ENCODE measurements at regions not wholly inside any gene's neighbourhood (a gene's known extent, or its start where the extent isn't known, plus 50 kb on each side); places are given as distances from the start of the nearest gene placed in this dataset.

DNA sequence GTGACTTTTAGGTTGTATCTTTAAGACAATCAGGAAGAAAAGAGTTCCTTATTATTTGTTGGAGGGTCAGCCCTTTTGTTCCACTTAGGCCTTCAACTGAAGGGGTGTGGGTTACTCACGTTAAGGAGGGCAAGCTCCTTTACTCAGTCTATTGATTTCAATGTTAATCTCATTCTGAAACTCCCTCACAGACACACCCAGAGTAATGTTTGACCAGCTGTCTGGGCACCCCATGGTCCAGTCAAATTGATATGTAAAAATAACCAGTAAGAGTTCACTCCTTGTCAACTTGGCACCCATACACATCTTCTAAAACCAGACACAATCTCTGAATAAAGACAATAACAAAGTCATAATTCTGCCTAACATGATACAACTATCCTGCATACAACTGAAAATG lies 292.9 kb downstream of the KLF5 start:
- no peak for DNase-seq
- no peaks in the 10 kb centered on the region for H3K4me1 Mint-ChIP-seq
- Histone ChIP-seq H3K9me3 (replicated peaks in 1 of 2; ENCODE audit: control insufficient read depth in 1 of 2, insufficient read depth in 1 of 2, low read length in 2 of 2) (peaks cover 0 to 4% of the 10 kb centered on the region in 2 donors), H3K4me3 (replicated peaks in 1 of 3; ENCODE audit: low read depth in 2 of 3, low read length in 3 of 3) (no peak overlapping the region), H2AFZ (ENCODE audit: insufficient read depth, low read depth, low read length, poor library complexity, severe bottlenecking) (no peak overlapping the region), H3K4me1 (ENCODE audit: control insufficient read depth in 1 of 2, insufficient read depth in 2 of 2, low read length in 2 of 2) (no peaks in the 10 kb centered on the region), H4K20me1 (ENCODE audit: insufficient read depth, low read length) (no peaks in the 10 kb centered on the region), H3K27me3 (ENCODE audit: control insufficient read depth in 2 of 2, insufficient read depth in 2 of 2, low read length in 2 of 2) (no peaks in the 10 kb centered on the region), H3K36me3 (replicated peaks in 1 of 2; ENCODE audit: control insufficient read depth in 1 of 2, insufficient read depth in 2 of 2, low read length in 2 of 2) (no peaks in the 10 kb centered on the region), H3K79me2 (ENCODE audit: insufficient read depth, low read length) (no peaks in the 10 kb centered on the region), H3K27ac (ENCODE audit: low read depth in 1 of 2, low read length in 2 of 2) (no peak overlapping the region), H3K4me2 (replicated peaks; ENCODE audit: extremely low read depth, low read length, poor library complexity, severe bottlenecking) (no peak overlapping the region), H3K9ac (ENCODE audit: insufficient read depth, low read length, poor library complexity, severe bottlenecking) (no peak overlapping the region)
- H3K9me3 Mint-ChIP-seq = peaks cover 0 to 10% (median 3%) of the 10 kb centered on the region in 7 donors
- TF ChIP-seq CTCF (IDR thresholded peaks at IDR 0.05) = no peak
- H3K27ac Mint-ChIP-seq = no peak overlapping the region
- no CpG with 5 or more reads among the region's 1 CpG for WGBS (ENCODE audit: insufficient coverage)
- H3K27me3 Mint-ChIP-seq (ENCODE audit: low read depth in 3 of 3) = no peaks in the 10 kb centered on the region
- H3K36me3 Mint-ChIP-seq = no peaks in the 10 kb centered on the region
- intact Hi-C loops (cut with micrococcal nuclease) = no loop called here
- no peak overlapping the region for H3K4me3 Mint-ChIP-seq

GRCh38 chr13:73341748-73342147 lies 282.9 kb downstream of the KLF5 start:
- no peak overlapping the region for H3K27ac ChIP-seq (ENCODE audit: low read depth in 1 of 2, low read length in 2 of 2)
- no peak for TF ChIP-seq CTCF (IDR thresholded peaks at IDR 0.05)
- H3K4me2 ChIP-seq (replicated peaks; ENCODE audit: extremely low read depth, low read length, poor library complexity, severe bottlenecking) = no peak overlapping the region
- no peaks in the 10 kb centered on the region for H4K20me1 ChIP-seq (ENCODE audit: insufficient read depth, low read length)
- Mint-ChIP-seq H3K27ac (peak overlapping the region in 1 of 7 donors; percentile 61), H3K4me1 (peaks cover 15% of the 10 kb centered on the region), H3K27me3 (ENCODE audit: low read depth in 3 of 3) (no peaks in the 10 kb centered on the region), H3K4me3 (no peak overlapping the region), H3K36me3 (no peaks in the 10 kb centered on the region), H3K9me3 (peaks cover 0 to 6% (median 3%) of the 10 kb centered on the region in 7 donors)
- H3K9ac ChIP-seq (ENCODE audit: insufficient read depth, low read length, poor library complexity, severe bottlenecking) = no peak overlapping the region
- H3K4me1 ChIP-seq (ENCODE audit: control insufficient read depth in 1 of 2, insufficient read depth in 2 of 2, low read length in 2 of 2) = peaks cover 0 to 8% of the 10 kb centered on the region in 2 donors
- intact Hi-C loops (cut with micrococcal nuclease) = no loop called here
- peak in 2 of 3 donors; percentile 19 to 25 for DNase-seq
- no peak overlapping the region for H2AFZ ChIP-seq (ENCODE audit: insufficient read depth, low read depth, low read length, poor library complexity, severe bottlenecking)
- no peaks in the 10 kb centered on the region for H3K36me3 ChIP-seq (replicated peaks in 1 of 2; ENCODE audit: control insufficient read depth in 1 of 2, insufficient read depth in 2 of 2, low read length in 2 of 2)
- H3K27me3 ChIP-seq (ENCODE audit: control insufficient read depth in 2 of 2, insufficient read depth in 2 of 2, low read length in 2 of 2) = no peaks in the 10 kb centered on the region
- H3K4me3 ChIP-seq (replicated peaks in 1 of 3; ENCODE audit: low read depth in 2 of 3, low read length in 3 of 3) = no peak overlapping the region
- no peaks in the 10 kb centered on the region for H3K79me2 ChIP-seq (ENCODE audit: insufficient read depth, low read length)
- peaks cover 0 to 5% of the 10 kb centered on the region in 2 donors for H3K9me3 ChIP-seq (replicated peaks in 1 of 2; ENCODE audit: control insufficient read depth in 1 of 2, insufficient read depth in 1 of 2, low read length in 2 of 2)
- WGBS (ENCODE audit: insufficient coverage) = no CpG with 5 or more reads among the region's 2 CpGs

All from CD14-positive monocyte (primary cell).